AG04450 (cell line): ENCODE measurements at regions not wholly inside any gene's neighbourhood (a gene's known extent, or its start where the extent isn't known, plus 50 kb on each side); places are given as distances from the start of the nearest gene placed in this dataset.
A peak's percentile ranks its signal among the peaks of the same experiment; 100 is the strongest.

Experiments used
- CTCF ChIA-PET: fragments of 300-600, 350-600 bp; formaldehyde crosslinking; extraction: SDS; loops from one replicate; lab custom pipeline; 2022; ENCODE audit warnings: antibody characterized with exemption, inconsistent platforms; lab: Charles Lee
- POLR2A ChIA-PET: fragments of 350-600 bp; formaldehyde crosslinking; extraction: SDS; loops from one replicate; lab custom pipeline; 2021; ENCODE audit warnings: antibody characterized with exemption, inconsistent platforms; lab: Yijun Ruan, JAX
- DNase-seq: peaks from one replicate; pipeline ENCODE4 v3.0.0-alpha.2; 2011; ENCODE audit warnings: low read depth, low spot score
- H3K27ac ChIP-seq: one replicate; pipeline ENCODE4 v1.5.1; 2012; ENCODE audit warnings: low read depth, low read length, control low read depth
- H3K27me3 ChIP-seq: one replicate; pipeline ENCODE4 v1.6.0; 2012; ENCODE audit warnings: low read length; ENCODE audit not compliant: control insufficient read depth, insufficient read depth
- H3K4me3 ChIP-seq: 2 replicates; pipeline ENCODE4 v1.5.1; 2011; ENCODE audit warnings: mild to moderate bottlenecking, low read depth, low read length, control low read depth
- H3K9me3 ChIP-seq: 2 replicates; pipeline ENCODE4 v1.5.1; 2012; ENCODE audit warnings: low read length; ENCODE audit not compliant: control insufficient read depth, insufficient read depth
- TF ChIP-seq, protein P1 (sequence below): IDR thresholded peaks from 2 replicates; pipeline ENCODE4 v1.5.1; 2011; ENCODE audit warnings: low read depth, low read length, control low read depth, inconsistent platforms

- ChIA-PET CTCF (no interaction called here), POLR2A (no interaction called here)
- Histone ChIP-seq H3K27ac (no peak overlapping the region), H3K27me3 (no peaks in the 10 kb centered on the region), H3K9me3 (peaks cover 46% of the 10 kb centered on the region), H3K4me3 (no peak overlapping the region)
- DNase-seq = no peak
- TF ChIP-seq, protein P1, sequence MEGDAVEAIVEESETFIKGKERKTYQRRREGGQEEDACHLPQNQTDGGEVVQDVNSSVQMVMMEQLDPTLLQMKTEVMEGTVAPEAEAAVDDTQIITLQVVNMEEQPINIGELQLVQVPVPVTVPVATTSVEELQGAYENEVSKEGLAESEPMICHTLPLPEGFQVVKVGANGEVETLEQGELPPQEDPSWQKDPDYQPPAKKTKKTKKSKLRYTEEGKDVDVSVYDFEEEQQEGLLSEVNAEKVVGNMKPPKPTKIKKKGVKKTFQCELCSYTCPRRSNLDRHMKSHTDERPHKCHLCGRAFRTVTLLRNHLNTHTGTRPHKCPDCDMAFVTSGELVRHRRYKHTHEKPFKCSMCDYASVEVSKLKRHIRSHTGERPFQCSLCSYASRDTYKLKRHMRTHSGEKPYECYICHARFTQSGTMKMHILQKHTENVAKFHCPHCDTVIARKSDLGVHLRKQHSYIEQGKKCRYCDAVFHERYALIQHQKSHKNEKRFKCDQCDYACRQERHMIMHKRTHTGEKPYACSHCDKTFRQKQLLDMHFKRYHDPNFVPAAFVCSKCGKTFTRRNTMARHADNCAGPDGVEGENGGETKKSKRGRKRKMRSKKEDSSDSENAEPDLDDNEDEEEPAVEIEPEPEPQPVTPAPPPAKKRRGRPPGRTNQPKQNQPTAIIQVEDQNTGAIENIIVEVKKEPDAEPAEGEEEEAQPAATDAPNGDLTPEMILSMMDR = no peak
Measured at GRCh38 chr19:28154077-28154476, 1058.9 kb downstream of the UQCRFS1 start.

GRCh38 chr19:28153123-28153522, 1059.8 kb downstream of the UQCRFS1 start:
- peaks cover 49% of the 10 kb centered on the region for H3K9me3 ChIP-seq
- DNase-seq = no peak
- H3K4me3 ChIP-seq = no peak overlapping the region
- CTCF ChIA-PET = no interaction called here
- H3K27ac ChIP-seq = peak overlapping the region; percentile 31
- POLR2A ChIA-PET = no interaction called here
- H3K27me3 ChIP-seq = no peaks in the 10 kb centered on the region
- TF ChIP-seq, protein P1 = no peak

- Histone ChIP-seq H3K27me3 (no peaks in the 10 kb centered on the region), H3K9me3 (peaks cover 50% of the 10 kb centered on the region), H3K27ac (no peak overlapping the region), H3K4me3 (no peak overlapping the region)
- no peak for DNase-seq
- TF ChIP-seq, protein P1 = no peak
- ChIA-PET POLR2A (no interaction called here), CTCF (no interaction called here)
Measured at GRCh38 chr19:28152195-28152594, 1060.8 kb downstream of the UQCRFS1 start.

GRCh38 chr19:28150129-28150528, 1062.8 kb downstream of the UQCRFS1 start:
- ChIA-PET CTCF (no interaction called here), POLR2A (no interaction called here)
- H3K9me3 ChIP-seq = peaks cover 62% of the 10 kb centered on the region
- no peak overlapping the region for H3K27ac ChIP-seq
- no peak for DNase-seq
- TF ChIP-seq, protein P1 = no peak
- H3K27me3 ChIP-seq = no peaks in the 10 kb centered on the region
- no peak overlapping the region for H3K4me3 ChIP-seq

DNA sequence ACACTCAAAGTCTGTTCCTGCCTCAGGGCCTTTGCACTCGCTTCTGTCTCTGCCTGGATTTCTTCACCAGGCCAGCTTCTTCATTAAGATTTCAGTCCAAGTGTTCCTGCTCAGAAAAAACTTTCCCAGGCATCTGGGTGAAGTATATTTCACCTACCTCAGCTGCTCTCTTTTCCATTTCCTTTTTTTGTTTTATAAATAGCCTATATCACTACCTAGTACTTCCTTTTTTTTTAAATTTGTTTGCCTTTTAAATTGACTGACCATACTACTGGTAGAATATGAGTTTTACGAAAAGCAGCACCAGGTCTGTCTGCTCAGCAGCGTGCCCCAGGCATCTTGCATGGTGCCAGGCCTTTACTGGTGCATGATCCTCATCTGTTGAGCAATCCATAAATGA, 1064.4 kb downstream of the UQCRFS1 start:
- ChIA-PET POLR2A (no interaction called here), CTCF (no interaction called here)
- no peak overlapping the region for H3K4me3 ChIP-seq
- no peak for DNase-seq
- peaks cover 60% of the 10 kb centered on the region for H3K9me3 ChIP-seq
- H3K27me3 ChIP-seq = no peaks in the 10 kb centered on the region
- TF ChIP-seq, protein P1 = no peak
- no peak overlapping the region for H3K27ac ChIP-seq
